WTC11 (cell line): ENCODE measurements at regions not wholly inside any gene's neighbourhood (a gene's known extent, or its start where the extent isn't known, plus 50 kb on each side); places are given as distances from the start of the nearest gene placed in this dataset.

Experiments used
- ATAC-seq: fragments of 200-7000 bp; cut with Tn5 transposase; 2 replicates; pipeline ENCODE4 v1.10.0; 2021; ENCODE audit warnings: mild to moderate bottlenecking, moderate library complexity
- CTCF ChIA-PET: fragments of 300-600 bp; sonication (Branson Sonifier 250); formaldehyde crosslinking; loops from one replicate; lab custom pipeline; 2021; ENCODE audit warnings: antibody characterized with exemption; lab: Charles Lee
- POLR2A ChIA-PET: fragments of 350-600 bp; sonication (Branson Sonifier 250); formaldehyde crosslinking; loops from one replicate; lab custom pipeline; 2021; ENCODE audit warnings: antibody characterized with exemption; lab: Charles Lee
- DNase-seq: peaks from one replicate; pipeline ENCODE4 v3.0.0; 2021; ENCODE audit warnings: low spot score
- H3K27ac Mint-ChIP-seq: 2 replicates; pipeline ENCODE4 v1.8.0; 2021; ENCODE audit warnings: mixed read lengths
- H3K27me3 Mint-ChIP-seq: 2 replicates; pipeline ENCODE4 v1.8.0; 2021; ENCODE audit warnings: low read depth, mild to moderate bottlenecking, moderate library complexity, mixed read lengths
- H3K36me3 Mint-ChIP-seq: 2 replicates; pipeline ENCODE4 v1.8.0; 2021; ENCODE audit warnings: mixed read lengths
- H3K4me1 Mint-ChIP-seq: 2 replicates; pipeline ENCODE4 v1.8.0; 2022; ENCODE audit warnings: mixed read lengths
- H3K4me3 Mint-ChIP-seq: 2 replicates; pipeline ENCODE4 v1.8.0; 2021; ENCODE audit warnings: mild to moderate bottlenecking, moderate library complexity, mixed read lengths
- H3K9me3 Mint-ChIP-seq: 2 replicates; pipeline ENCODE4 v1.8.0; 2021; ENCODE audit warnings: mixed read lengths
- ATF1 ChIP-seq: sonication (generic); formaldehyde crosslinking; IDR thresholded peaks from 2 replicates; pipeline ENCODE4 v1.8.1; 2023; ENCODE audit warnings: mild to moderate bottlenecking, moderate library complexity, missing genetic modification reagents
- EMX1 ChIP-seq: fragments of 250-450 bp; sonication (Bioruptor Pico); IDR thresholded peaks from 2 replicates; pipeline ENCODE4 v1.8.0; 2021; ENCODE audit warnings: mild to moderate bottlenecking
- ESRRA ChIP-seq: sonication (generic); formaldehyde crosslinking; IDR thresholded peaks from 2 replicates; pipeline ENCODE4 v1.8.1; 2022; ENCODE audit warnings: mild to moderate bottlenecking, missing genetic modification reagents, borderline replicate concordance
- FOXK1 ChIP-seq: sonication (generic); formaldehyde crosslinking; IDR thresholded peaks from 2 replicates; pipeline ENCODE4 v1.8.0; 2022; ENCODE audit warnings: mild to moderate bottlenecking, moderate library complexity, missing genetic modification reagents
- FOXP1 ChIP-seq: sonication (generic); formaldehyde crosslinking; IDR thresholded peaks from 2 replicates; pipeline ENCODE4 v1.8.0; 2022; ENCODE audit warnings: missing genetic modification reagents, mild to moderate bottlenecking, moderate library complexity, borderline replicate concordance
- MYBL2 ChIP-seq: sonication (generic); formaldehyde crosslinking; IDR thresholded peaks from 2 replicates; pipeline ENCODE4 v1.8.1; 2023; ENCODE audit warnings: mild to moderate bottlenecking, moderate library complexity, missing genetic modification reagents
- NR3C1 ChIP-seq: sonication (generic); formaldehyde crosslinking; conservative IDR thresholded peaks from 2 replicates; pipeline ENCODE4 v1.8.1; 2023; ENCODE audit warnings: low read depth, mild to moderate bottlenecking, missing genetic modification reagents
- SP1 ChIP-seq: sonication (generic); formaldehyde crosslinking; conservative IDR thresholded peaks from 2 replicates; pipeline ENCODE4 v1.8.1; 2022; ENCODE audit warnings: missing genetic modification reagents
- ZNF121 ChIP-seq: sonication (generic); formaldehyde crosslinking; IDR thresholded peaks from 2 replicates; pipeline ENCODE4 v1.8.0; 2023; ENCODE audit warnings: missing genetic modification reagents
- ZNF232 ChIP-seq: sonication (generic); formaldehyde crosslinking; IDR thresholded peaks from 2 replicates; pipeline ENCODE4 v1.8.0; 2022; ENCODE audit warnings: mild to moderate bottlenecking, missing genetic modification reagents
- ZNF263 ChIP-seq: sonication (generic); formaldehyde crosslinking; IDR thresholded peaks from 2 replicates; pipeline ENCODE4 v1.8.1; 2022; ENCODE audit warnings: low read depth, mild to moderate bottlenecking, moderate library complexity, missing genetic modification reagents
- ZNF317 ChIP-seq: sonication (generic); formaldehyde crosslinking; IDR thresholded peaks from 2 replicates; pipeline ENCODE4 v1.8.1; 2023; ENCODE audit warnings: low read depth, mild to moderate bottlenecking, moderate library complexity, missing genetic modification reagents, borderline replicate concordance
- TF ChIP-seq, protein P1 (sequence below): sonication (generic); formaldehyde crosslinking; IDR thresholded peaks from 2 replicates; pipeline ENCODE4 v1.8.1; 2022; ENCODE audit warnings: missing genetic modification reagents, borderline replicate concordance
- TF ChIP-seq, protein P2 (sequence below): sonication (generic); formaldehyde crosslinking; IDR thresholded peaks from 2 replicates; pipeline ENCODE4 v1.8.0; 2022; ENCODE audit warnings: mild to moderate bottlenecking, missing genetic modification reagents
- TF ChIP-seq, protein P3 (sequence below): sonication (generic); formaldehyde crosslinking; IDR thresholded peaks from 2 replicates; pipeline ENCODE4 v1.8.1; 2022; ENCODE audit warnings: mild to moderate bottlenecking, missing genetic modification reagents, moderate library complexity, borderline replicate concordance
- TF ChIP-seq, protein P4 (sequence below): sonication (generic); formaldehyde crosslinking; IDR thresholded peaks from 2 replicates; pipeline ENCODE4 v1.8.0; 2022; ENCODE audit warnings: missing genetic modification reagents
- TF ChIP-seq, protein P5 (sequence below): sonication (generic); formaldehyde crosslinking; IDR thresholded peaks from 2 replicates; pipeline ENCODE4 v1.8.0; 2022; ENCODE audit warnings: mild to moderate bottlenecking, missing genetic modification reagents
- TF ChIP-seq, protein P6 (sequence below): sonication (generic); formaldehyde crosslinking; IDR thresholded peaks from 2 replicates; pipeline ENCODE4 v1.8.1; 2023; ENCODE audit warnings: mild to moderate bottlenecking, missing genetic modification reagents, borderline replicate concordance

DNA sequence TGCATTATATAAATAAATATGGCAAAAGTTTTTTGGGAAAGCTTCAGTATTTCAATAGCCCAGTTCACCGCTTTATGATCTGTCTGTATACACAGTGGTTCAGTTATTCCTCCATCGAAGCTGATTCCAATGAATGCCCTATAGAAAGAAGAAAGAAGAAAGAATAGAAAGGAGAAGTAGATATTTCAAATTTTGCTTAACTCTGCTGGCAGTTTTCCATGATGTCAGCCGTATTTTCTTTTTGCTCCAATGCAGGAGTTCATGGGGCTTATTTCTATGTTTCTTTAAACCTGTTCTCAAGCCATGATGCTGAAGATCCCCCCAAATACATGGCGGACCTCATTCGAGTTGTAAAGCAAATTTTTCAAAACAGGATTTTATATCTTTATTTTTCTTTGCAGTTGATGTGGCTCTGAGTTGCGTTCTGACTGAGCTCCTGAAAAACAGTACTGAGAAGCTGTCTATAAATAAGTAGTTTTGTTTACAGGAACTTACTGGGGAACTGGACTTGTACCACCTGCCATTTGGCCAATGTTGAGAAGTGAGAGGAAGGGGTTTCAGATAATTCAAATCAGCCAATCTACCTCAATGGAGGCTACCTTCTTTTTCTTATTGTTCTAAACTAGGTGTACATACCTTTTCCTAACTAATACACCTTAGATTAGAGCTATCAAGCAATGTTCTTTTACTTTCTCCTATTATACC, 418.5 kb upstream of the MEF2C start:
- H3K4me3 Mint-ChIP-seq = no peak overlapping the region
- DNase-seq = no peak
- no peaks in the 10 kb centered on the region for H3K9me3 Mint-ChIP-seq
- ChIA-PET POLR2A (no interaction called here), CTCF (interaction anchor here (1.0 kb wide), 1 partner anchor 17 kb away, joined by 3 read pairs; no protein-coding TSS in a partner anchor)
- H3K4me1 Mint-ChIP-seq = no peaks in the 10 kb centered on the region
- H3K27me3 Mint-ChIP-seq = no peaks in the 10 kb centered on the region
- H3K36me3 Mint-ChIP-seq = no peaks in the 10 kb centered on the region
- H3K27ac Mint-ChIP-seq = no peak overlapping the region
- no peak for ATAC-seq
- TF ChIP-seq FOXK1 (CRISPR knock-in tag) (no peak), ZNF263 (no peak), EMX1 (CRISPR knock-in tag) (no peak), NR3C1 (CRISPR knock-in tag) (no peak), ATF1 (CRISPR knock-in tag) (no peak), FOXP1 (CRISPR knock-in tag) (no peak), ZNF232 (CRISPR knock-in tag) (no peak)
- TF ChIP-seq, protein P1, sequence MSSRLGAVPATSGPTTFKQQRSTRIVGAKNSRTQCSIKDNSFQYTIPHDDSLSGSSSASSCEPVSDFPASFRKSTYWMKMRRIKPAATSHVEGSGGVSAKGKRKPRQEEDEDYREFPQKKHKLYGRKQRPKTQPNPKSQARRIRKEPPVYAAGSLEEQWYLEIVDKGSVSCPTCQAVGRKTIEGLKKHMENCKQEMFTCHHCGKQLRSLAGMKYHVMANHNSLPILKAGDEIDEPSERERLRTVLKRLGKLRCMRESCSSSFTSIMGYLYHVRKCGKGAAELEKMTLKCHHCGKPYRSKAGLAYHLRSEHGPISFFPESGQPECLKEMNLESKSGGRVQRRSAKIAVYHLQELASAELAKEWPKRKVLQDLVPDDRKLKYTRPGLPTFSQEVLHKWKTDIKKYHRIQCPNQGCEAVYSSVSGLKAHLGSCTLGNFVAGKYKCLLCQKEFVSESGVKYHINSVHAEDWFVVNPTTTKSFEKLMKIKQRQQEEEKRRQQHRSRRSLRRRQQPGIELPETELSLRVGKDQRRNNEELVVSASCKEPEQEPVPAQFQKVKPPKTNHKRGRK (CRISPR knock-in tag) = no peak
- TF ChIP-seq, protein P2, sequence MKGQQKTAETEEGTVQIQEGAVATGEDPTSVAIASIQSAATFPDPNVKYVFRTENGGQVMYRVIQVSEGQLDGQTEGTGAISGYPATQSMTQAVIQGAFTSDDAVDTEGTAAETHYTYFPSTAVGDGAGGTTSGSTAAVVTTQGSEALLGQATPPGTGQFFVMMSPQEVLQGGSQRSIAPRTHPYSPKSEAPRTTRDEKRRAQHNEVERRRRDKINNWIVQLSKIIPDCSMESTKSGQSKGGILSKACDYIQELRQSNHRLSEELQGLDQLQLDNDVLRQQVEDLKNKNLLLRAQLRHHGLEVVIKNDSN = no peak
- TF ChIP-seq, protein P3, sequence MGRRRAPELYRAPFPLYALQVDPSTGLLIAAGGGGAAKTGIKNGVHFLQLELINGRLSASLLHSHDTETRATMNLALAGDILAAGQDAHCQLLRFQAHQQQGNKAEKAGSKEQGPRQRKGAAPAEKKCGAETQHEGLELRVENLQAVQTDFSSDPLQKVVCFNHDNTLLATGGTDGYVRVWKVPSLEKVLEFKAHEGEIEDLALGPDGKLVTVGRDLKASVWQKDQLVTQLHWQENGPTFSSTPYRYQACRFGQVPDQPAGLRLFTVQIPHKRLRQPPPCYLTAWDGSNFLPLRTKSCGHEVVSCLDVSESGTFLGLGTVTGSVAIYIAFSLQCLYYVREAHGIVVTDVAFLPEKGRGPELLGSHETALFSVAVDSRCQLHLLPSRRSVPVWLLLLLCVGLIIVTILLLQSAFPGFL (CRISPR knock-in tag) = no peak
- TF ChIP-seq, protein P4, sequence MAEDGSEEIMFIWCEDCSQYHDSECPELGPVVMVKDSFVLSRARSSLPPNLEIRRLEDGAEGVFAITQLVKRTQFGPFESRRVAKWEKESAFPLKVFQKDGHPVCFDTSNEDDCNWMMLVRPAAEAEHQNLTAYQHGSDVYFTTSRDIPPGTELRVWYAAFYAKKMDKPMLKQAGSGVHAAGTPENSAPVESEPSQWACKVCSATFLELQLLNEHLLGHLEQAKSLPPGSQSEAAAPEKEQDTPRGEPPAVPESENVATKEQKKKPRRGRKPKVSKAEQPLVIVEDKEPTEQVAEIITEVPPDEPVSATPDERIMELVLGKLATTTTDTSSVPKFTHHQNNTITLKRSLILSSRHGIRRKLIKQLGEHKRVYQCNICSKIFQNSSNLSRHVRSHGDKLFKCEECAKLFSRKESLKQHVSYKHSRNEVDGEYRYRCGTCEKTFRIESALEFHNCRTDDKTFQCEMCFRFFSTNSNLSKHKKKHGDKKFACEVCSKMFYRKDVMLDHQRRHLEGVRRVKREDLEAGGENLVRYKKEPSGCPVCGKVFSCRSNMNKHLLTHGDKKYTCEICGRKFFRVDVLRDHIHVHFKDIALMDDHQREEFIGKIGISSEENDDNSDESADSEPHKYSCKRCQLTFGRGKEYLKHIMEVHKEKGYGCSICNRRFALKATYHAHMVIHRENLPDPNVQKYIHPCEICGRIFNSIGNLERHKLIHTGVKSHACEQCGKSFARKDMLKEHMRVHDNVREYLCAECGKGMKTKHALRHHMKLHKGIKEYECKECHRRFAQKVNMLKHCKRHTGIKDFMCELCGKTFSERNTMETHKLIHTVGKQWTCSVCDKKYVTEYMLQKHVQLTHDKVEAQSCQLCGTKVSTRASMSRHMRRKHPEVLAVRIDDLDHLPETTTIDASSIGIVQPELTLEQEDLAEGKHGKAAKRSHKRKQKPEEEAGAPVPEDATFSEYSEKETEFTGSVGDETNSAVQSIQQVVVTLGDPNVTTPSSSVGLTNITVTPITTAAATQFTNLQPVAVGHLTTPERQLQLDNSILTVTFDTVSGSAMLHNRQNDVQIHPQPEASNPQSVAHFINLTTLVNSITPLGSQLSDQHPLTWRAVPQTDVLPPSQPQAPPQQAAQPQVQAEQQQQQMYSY (CRISPR knock-in tag) = no peak
- TF ChIP-seq, all 79 proteins: peak for 0

DNA sequence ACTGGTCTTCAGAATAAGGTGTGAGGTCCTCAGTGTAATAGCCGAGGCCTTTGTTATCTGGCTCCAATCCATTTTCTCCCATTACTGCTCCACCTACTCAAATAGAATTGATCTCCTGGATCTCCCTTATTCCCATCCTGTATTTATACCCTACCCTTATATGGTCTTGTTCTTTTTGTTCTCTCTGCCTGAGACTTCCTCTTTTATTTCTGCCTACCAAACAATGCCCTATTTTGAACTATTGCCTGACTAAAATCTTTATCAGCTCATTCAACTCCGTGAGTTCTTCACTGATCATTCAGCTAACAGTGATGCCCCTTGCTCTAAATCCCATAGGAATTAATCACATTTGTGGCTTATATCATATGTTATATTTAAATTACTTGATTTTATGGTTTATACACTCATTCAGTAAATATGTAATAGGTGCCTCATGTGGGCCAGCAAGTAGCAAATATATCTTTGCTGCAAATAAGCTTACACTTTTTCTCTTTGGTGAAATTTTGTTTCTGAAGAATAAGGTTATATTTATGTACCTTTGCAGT, 417.5 kb upstream of the MEF2C start:
- Mint-ChIP-seq H3K27ac (no peak overlapping the region), H3K36me3 (no peaks in the 10 kb centered on the region), H3K27me3 (no peaks in the 10 kb centered on the region)
- TF ChIP-seq, protein P5, sequence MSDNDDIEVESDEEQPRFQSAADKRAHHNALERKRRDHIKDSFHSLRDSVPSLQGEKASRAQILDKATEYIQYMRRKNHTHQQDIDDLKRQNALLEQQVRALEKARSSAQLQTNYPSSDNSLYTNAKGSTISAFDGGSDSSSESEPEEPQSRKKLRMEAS (CRISPR knock-in tag) = no peak
- TF ChIP-seq, protein P6, sequence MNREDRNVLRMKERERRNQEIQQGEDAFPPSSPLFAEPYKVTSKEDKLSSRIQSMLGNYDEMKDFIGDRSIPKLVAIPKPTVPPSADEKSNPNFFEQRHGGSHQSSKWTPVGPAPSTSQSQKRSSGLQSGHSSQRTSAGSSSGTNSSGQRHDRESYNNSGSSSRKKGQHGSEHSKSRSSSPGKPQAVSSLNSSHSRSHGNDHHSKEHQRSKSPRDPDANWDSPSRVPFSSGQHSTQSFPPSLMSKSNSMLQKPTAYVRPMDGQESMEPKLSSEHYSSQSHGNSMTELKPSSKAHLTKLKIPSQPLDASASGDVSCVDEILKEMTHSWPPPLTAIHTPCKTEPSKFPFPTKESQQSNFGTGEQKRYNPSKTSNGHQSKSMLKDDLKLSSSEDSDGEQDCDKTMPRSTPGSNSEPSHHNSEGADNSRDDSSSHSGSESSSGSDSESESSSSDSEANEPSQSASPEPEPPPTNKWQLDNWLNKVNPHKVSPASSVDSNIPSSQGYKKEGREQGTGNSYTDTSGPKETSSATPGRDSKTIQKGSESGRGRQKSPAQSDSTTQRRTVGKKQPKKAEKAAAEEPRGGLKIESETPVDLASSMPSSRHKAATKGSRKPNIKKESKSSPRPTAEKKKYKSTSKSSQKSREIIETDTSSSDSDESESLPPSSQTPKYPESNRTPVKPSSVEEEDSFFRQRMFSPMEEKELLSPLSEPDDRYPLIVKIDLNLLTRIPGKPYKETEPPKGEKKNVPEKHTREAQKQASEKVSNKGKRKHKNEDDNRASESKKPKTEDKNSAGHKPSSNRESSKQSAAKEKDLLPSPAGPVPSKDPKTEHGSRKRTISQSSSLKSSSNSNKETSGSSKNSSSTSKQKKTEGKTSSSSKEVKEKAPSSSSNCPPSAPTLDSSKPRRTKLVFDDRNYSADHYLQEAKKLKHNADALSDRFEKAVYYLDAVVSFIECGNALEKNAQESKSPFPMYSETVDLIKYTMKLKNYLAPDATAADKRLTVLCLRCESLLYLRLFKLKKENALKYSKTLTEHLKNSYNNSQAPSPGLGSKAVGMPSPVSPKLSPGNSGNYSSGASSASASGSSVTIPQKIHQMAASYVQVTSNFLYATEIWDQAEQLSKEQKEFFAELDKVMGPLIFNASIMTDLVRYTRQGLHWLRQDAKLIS (CRISPR knock-in tag) = no peak
- TF ChIP-seq ZNF317 (CRISPR knock-in tag) (no peak), ESRRA (CRISPR knock-in tag) (no peak), MYBL2 (CRISPR knock-in tag) (no peak), SP1 (no peak), ZNF121 (CRISPR knock-in tag) (no peak)
- TF ChIP-seq, all 79 proteins: peak for 0
- no peaks in the 10 kb centered on the region for H3K9me3 Mint-ChIP-seq
- H3K4me1 Mint-ChIP-seq = no peaks in the 10 kb centered on the region
- CTCF ChIA-PET = no interaction called here
- no peak overlapping the region for H3K4me3 Mint-ChIP-seq
- POLR2A ChIA-PET = no interaction called here
- DNase-seq = no peak
- ATAC-seq = no peak
